ENCODE measurements at regions not wholly inside any gene's neighbourhood (a gene's known extent, or its start where the extent isn't known, plus 50 kb on each side); places are given as distances from the start of the nearest gene placed in this dataset.

DNA sequence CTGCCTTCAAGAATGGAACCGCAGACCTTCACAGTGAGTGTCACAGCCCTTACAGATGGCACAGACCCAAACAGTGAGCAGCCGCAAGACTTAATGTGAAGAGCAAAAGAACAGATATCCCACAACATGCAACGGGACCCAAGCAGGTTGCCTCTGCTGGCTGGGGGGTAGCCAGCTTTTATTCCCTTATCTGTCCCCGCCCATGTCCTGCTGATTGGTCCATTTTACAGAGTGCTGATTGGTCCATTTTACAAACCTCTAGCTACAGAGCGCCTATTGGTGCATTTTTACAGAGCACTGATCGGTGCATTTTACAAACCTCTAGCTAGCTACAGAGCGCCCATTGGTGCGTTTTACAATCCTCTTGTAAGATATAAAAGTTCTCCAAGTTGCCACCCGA is 102.0 kb upstream of the IGF1R start:
- no peaks in the 10 kb centered on the region for H3K36me3 ChIP-seq (ENCODE audit: low read depth)
- no peaks in the 10 kb centered on the region for H3K9me2 ChIP-seq (ENCODE audit: insufficient read depth)
- no peaks in the 10 kb centered on the region for H3K4me1 ChIP-seq (ENCODE audit: insufficient read depth)
- no peak overlapping the region for H3K4me3 ChIP-seq
- no peaks in the 10 kb centered on the region for H3F3A ChIP-seq (ENCODE audit: insufficient read depth)
- in situ Hi-C loops (cut with MboI) = no loop called here
- H2AFZ ChIP-seq = no peak overlapping the region
- no peak overlapping the region for H3K4me2 ChIP-seq (ENCODE audit: unreplicated experiment)
- no peak overlapping the region for H3K27ac ChIP-seq
- TF ChIP-seq EZH2phosphoT487 (IDR thresholded peaks at IDR 0.05; ENCODE audit: insufficient read depth, low read depth) (no peak), EZH2 (IDR thresholded peaks at IDR 0.05; ENCODE audit: insufficient read depth, poor library complexity, severe bottlenecking) (no peak)
- H3K79me2 ChIP-seq (ENCODE audit: insufficient read depth) = no peaks in the 10 kb centered on the region
- no peaks in the 10 kb centered on the region for H3K9me3 ChIP-seq (ENCODE audit: low read depth)
- peaks cover 30% of the 10 kb centered on the region for H3K27me3 ChIP-seq (replicated peaks; ENCODE audit: insufficient read depth)
- H3K9ac ChIP-seq = no peak overlapping the region
- H4K20me1 ChIP-seq (ENCODE audit: insufficient read depth) = no peaks in the 10 kb centered on the region
- no peak for DNase-seq
- WGBS, 2 experiments (ENCODE audit: low coverage in 1 of 2, low lambda C conversion rate in 2 of 2, missing lambda C conversion rate in 2 of 2) = 74 to 82% methylated on average over 9 of the region's 9 CpGs

- no peaks in the 10 kb centered on the region for H3K36me3 ChIP-seq (ENCODE audit: low read depth)
- WGBS, 2 experiments (ENCODE audit: low coverage in 1 of 2, low lambda C conversion rate in 2 of 2, missing lambda C conversion rate in 2 of 2) = 40 to 44% methylated on average over 5 of the region's 5 CpGs
- H3K4me3 ChIP-seq = no peak overlapping the region
- H3K4me2 ChIP-seq (ENCODE audit: unreplicated experiment) = no peak overlapping the region
- no peaks in the 10 kb centered on the region for H3K4me1 ChIP-seq (ENCODE audit: insufficient read depth)
- H3K9ac ChIP-seq = no peak overlapping the region
- H3F3A ChIP-seq (ENCODE audit: insufficient read depth) = no peaks in the 10 kb centered on the region
- TF ChIP-seq EZH2 (IDR thresholded peaks at IDR 0.05; ENCODE audit: insufficient read depth, poor library complexity, severe bottlenecking) (no peak), EZH2phosphoT487 (IDR thresholded peaks at IDR 0.05; ENCODE audit: insufficient read depth, low read depth) (no peak)
- no peaks in the 10 kb centered on the region for H3K9me2 ChIP-seq (ENCODE audit: insufficient read depth)
- no peak for DNase-seq
- H3K79me2 ChIP-seq (ENCODE audit: insufficient read depth) = no peaks in the 10 kb centered on the region
- no peak overlapping the region for H3K27ac ChIP-seq
- no peaks in the 10 kb centered on the region for H3K9me3 ChIP-seq (ENCODE audit: low read depth)
- no peaks in the 10 kb centered on the region for H4K20me1 ChIP-seq (ENCODE audit: insufficient read depth)
- in situ Hi-C loops (cut with MboI) = no loop called here
- peaks cover 32% of the 10 kb centered on the region for H3K27me3 ChIP-seq (replicated peaks; ENCODE audit: insufficient read depth)
- no peak overlapping the region for H2AFZ ChIP-seq
These were observed 101.1 kb upstream of the IGF1R start for GRCh38 chr15:98547275-98547674.

DNA sequence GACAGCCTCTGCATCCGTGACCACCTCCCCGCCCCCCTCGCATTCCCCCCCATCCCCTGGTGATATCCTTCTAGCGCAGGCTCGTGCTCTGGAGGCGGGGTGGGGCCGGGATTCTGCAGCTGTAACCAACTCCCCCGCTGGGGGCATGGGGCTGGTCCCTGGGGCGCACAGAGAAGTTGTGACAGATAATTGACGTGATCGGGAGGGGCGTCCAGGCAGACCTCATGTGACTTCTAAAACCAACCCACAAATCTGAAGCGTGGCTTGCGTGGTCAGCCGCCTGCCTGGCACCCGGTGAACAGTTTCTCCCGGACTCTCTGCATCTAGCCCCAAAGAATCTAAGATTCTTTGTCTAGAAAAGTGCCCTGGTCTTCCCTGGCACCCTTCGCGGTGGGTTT is 100.6 kb upstream of the IGF1R start:
- Histone ChIP-seq H3K27me3 (replicated peaks; ENCODE audit: insufficient read depth) (peaks cover 37% of the 10 kb centered on the region), H3K79me2 (ENCODE audit: insufficient read depth) (no peaks in the 10 kb centered on the region), H3K9me3 (ENCODE audit: low read depth) (no peaks in the 10 kb centered on the region), H3K4me1 (ENCODE audit: insufficient read depth) (no peaks in the 10 kb centered on the region), H3K9me2 (ENCODE audit: insufficient read depth) (no peaks in the 10 kb centered on the region), H3K36me3 (ENCODE audit: low read depth) (no peaks in the 10 kb centered on the region), H3K27ac (no peak overlapping the region), H2AFZ (peak overlapping the region; percentile 78), H3K4me2 (ENCODE audit: unreplicated experiment) (peak overlapping the region; percentile 91), H3K4me3 (peak overlapping the region; percentile 67), H3F3A (ENCODE audit: insufficient read depth) (no peaks in the 10 kb centered on the region), H4K20me1 (ENCODE audit: insufficient read depth) (no peaks in the 10 kb centered on the region), H3K9ac (peak overlapping the region; percentile 31; the same call in 1 of the 2 replicates)
- TF ChIP-seq EZH2 (IDR thresholded peaks at IDR 0.05; ENCODE audit: insufficient read depth, poor library complexity, severe bottlenecking) (peak; percentile 54), EZH2phosphoT487 (IDR thresholded peaks at IDR 0.05; ENCODE audit: insufficient read depth, low read depth) (no peak)
- in situ Hi-C loops (cut with MboI) = no loop called here
- WGBS, 2 experiments (ENCODE audit: low coverage in 1 of 2, low lambda C conversion rate in 2 of 2, missing lambda C conversion rate in 2 of 2) = 1 to 2% methylated on average over 14 to 19 of the region's 19 CpGs
- peak; percentile 30 for DNase-seq

GRCh38 chr15:98548139-98548971 is 100.0 kb upstream of the IGF1R start:
- peak; percentile 62 for DNase-seq
- TF ChIP-seq EZH2phosphoT487 (IDR thresholded peaks at IDR 0.05; ENCODE audit: insufficient read depth, low read depth) (no peak), EZH2 (IDR thresholded peaks at IDR 0.05; ENCODE audit: insufficient read depth, poor library complexity, severe bottlenecking) (no peak)
- H3K36me3 ChIP-seq (ENCODE audit: low read depth) = no peaks in the 10 kb centered on the region
- H3K4me2 ChIP-seq (ENCODE audit: unreplicated experiment) = peak overlapping the region; percentile 91
- peaks cover 37% of the 10 kb centered on the region for H3K27me3 ChIP-seq (replicated peaks; ENCODE audit: insufficient read depth)
- peak overlapping the region; percentile 31; the same call in 1 of the 2 replicates for H3K9ac ChIP-seq
- H3K27ac ChIP-seq = no peak overlapping the region
- H4K20me1 ChIP-seq (ENCODE audit: insufficient read depth) = no peaks in the 10 kb centered on the region
- H2AFZ ChIP-seq = peak overlapping the region; percentile 78
- H3K9me2 ChIP-seq (ENCODE audit: insufficient read depth) = no peaks in the 10 kb centered on the region
- 1 to 2% methylated on average over 48 to 65 of the region's 65 CpGs for WGBS, 2 experiments (ENCODE audit: low coverage in 1 of 2, low lambda C conversion rate in 2 of 2, missing lambda C conversion rate in 2 of 2)
- no peaks in the 10 kb centered on the region for H3K79me2 ChIP-seq (ENCODE audit: insufficient read depth)
- H3K9me3 ChIP-seq (ENCODE audit: low read depth) = no peaks in the 10 kb centered on the region
- no peaks in the 10 kb centered on the region for H3F3A ChIP-seq (ENCODE audit: insufficient read depth)
- in situ Hi-C loops (cut with MboI) = no loop called here
- H3K4me3 ChIP-seq = peak overlapping the region; percentile 67
- no peaks in the 10 kb centered on the region for H3K4me1 ChIP-seq (ENCODE audit: insufficient read depth)
